ENCODE measurements at regions not wholly inside any gene's neighbourhood (a gene's known extent, or its start where the extent isn't known, plus 50 kb on each side); places are given as distances from the start of the nearest gene placed in this dataset.

DNA sequence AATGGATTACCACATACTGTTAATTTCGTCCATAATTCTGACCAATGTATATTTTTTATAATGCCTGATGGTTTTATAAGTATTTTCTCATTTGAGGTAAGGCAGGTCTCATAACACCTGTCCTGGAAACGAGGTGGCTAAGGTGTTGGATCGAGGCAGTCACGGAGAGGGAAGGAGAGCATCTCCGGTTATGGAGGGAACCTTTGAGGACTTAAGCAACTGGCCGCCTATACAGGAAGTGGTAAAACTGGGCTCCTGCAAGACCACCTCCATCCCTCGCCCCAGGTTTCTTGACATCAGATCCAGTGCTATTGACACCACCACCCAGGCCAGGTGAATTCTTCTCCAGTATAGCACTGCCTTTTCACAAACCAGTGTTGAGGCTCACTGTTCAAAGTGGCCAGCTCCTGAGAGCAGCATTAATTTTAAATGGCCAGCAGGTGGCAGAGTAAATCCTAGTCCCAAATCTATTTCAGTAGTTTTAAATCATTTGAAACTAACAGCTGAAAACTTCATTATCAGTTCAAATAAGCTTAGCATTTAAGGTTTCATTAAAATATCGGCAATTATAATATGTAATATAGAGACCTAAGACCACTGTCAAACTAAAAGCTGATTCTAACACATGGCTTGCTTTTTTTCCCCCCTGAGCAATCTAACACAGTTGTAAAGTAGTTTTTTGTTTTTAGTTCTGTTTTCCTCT is 100.8 kb downstream of the PPM1A start:
- peak; percentile 19 to 22 for DNase-seq

DNA sequence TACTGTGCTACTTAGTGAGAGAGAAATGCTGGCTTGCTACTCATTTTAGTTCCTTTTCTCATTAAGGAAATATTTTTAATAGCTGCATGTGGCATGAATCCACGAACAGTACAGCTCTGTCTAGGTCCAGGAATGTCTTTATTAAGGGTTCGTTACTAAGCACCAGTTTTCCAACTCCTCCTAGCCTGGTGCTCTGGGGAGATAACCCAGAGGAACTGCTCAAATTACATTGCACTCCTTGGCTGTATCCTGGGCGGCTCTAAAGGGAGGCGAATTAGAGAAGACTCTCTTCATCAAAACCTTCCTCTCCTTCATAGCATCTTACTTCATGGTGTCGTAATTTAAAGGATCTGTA is 101.3 kb downstream of the PPM1A start:
- DNase-seq = no peak

DNA sequence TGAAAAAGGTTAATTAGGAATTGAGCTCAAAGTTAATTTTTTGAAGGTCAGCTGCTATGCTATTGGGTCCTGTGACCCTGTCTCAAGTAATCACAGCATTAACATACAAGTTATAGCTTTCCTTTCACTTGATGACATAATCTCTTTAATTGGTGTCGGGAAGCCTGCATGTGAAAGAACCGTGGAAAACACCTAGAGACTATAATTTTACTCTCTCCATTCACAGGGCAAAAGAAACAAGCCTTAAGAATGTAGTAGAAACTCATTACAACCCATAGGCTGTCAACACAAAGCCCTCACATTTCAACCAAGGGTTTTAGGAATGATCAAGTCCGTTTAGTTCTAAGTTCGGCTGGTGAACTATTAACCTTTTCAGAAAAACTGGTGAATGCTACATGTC is 104.4 kb downstream of the PPM1A start:
- no peak for DNase-seq

DNA sequence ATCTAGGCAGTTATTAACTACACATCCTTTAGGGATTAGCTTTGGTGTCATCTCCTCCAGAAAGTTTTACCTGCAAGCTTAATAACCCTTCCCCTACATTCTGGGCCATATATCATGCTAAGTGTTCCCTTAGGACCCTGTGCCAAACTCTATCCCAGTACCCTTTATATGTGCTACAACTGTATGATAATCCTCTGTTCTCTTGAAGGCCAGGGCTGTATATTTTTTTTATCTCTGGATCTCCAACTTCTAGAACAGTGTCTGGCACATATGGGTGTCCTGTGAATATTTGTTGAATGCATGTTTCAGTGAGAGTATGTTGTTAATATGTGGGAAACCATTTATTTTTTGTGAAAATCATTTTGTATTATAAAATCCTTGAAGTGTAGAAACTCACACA is 106.7 kb downstream of the PPM1A start:
- no peak for DNase-seq

DNA sequence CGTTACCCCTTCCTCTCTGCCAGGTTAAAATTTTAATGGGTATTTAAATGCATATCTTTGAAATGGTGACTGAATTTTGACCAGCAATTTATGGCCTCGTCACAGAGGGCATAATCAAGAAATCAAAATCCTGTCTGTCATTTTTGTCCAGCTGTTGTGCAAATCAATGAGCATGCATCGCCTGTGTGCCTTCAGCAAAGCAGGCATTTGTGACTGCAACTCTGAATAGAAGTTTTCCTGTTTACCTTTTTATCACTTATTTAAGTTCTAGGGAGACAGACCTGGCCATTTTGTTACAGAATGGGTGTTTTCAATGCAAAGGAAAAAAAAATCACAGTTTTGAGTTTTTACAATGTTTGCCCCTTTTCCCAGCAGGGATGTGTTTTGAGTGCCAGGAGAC is 107.4 kb downstream of the PPM1A start:
- DNase-seq = no peak

DNA sequence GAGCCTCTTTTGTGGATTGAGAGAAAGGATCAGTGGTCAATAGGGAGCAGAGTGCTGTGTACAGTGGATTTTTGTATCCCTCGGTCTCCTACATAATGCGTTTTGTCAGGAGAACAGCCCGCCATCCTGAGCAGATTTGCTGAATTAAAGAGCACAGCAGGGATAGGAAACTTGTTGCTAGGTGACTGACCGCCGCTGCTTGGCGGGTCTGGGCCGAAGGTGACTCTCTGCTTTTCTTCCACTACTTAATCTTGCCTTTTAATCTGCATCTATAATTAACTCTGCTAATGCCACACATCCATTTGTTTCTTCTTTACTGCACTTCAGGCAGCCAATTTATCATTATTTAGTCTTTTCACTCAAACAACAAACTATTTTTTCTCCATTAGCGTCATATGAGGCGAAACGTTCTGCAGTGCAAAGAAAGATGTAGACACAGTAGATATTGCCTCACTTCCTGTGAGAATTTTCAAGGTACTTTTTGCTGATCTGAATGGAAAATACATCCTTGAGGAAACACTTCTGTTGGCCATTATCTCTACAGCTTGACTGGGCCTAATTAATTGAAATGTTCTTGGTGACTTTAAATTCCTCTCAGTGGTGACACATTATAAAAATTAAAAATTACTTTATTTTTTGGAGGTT is 108.0 kb downstream of the PPM1A start:
- DNase-seq = no peak

DNA sequence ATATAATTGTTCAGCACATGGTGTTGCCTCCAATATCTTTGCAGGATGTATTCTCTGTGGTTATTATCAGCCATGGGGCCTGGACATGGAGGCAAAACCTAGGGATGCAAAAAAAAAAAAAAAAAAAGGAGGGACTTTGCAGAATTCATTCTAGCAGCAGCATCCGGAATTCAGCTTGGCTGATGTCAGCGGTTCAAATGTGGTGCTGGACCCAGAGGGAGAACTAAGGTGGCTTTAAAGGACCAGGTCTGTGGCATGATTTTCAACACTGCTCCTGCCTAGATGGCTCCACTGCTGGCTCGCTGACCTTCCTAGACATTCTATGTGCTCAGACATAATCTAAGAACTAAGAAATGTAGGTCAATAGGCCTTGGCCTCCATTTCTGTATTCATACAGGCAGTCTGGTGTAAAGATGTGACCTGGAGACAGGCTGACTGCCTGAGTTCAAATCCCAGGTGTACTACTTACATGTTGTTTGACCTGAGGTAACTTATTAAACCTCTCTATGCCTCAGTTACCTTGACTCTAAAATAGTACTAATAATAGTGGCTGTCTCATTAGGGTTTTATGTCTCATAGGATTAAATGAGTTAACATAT is 108.6 kb downstream of the PPM1A start:
- DNase-seq = no peak

DNA sequence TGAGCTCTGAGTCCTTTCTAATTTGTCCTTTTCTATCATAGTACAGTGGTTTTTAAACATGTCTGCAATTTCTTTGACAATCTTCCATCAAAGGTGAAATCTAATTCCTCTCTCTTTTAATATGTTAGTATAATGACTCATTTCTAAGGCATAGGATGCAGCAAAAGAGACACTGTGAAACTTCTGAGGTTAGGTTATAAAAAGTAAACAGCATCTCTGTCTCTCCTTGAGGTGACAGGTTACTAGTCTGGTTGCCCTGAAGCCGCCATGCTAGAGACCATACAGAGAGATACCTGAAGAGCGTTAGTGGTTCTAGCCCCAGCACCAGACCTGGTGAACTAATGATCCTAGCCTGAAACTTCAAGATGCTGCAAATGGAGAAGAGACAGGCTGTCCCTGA is 114.3 kb downstream of the PPM1A start:
- no peak for DNase-seq

DNA sequence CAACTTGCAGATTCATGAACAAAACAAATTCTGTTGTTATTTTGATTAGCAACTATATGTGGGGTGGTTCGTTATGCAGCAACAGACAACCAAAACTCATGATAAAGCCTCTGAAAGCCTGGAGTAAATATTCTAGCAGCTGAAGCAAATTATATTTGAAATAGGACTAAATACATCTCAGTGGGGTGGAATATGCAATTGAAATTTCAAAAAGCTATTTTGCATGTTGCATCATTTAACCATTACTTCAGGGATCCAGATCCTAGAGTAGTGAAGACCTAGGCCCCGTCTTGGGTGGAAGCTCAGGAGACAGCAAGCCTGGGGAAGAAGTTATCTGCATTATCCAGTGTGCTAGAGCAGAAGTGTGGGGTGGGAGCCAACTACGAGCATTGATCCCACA is 114.7 kb downstream of the PPM1A start:
- DNase-seq = no peak

DNA sequence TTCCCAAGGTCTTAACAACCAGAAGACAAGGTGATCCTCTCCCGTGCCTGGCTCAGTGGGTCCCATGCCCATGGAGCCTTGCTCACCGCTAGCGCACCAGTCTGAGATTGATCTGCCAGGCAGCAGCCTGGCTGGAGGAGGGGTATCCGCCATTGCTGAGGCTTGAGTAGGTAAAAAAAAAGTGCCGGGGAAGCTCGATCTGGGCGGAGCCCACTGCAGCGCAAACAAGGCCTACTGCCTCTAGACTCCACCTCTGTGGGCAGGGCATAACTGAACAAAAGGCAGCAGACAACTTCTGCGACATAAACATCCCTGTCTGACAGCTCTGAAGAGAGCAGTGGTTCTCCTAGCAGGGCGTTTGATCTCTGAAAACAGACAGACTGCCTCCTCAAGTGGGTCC is 104.0 kb downstream of the C14orf39 start:
- no peak for DNase-seq
